ENCODE measurements at regions not wholly inside any gene's neighbourhood (a gene's known extent, or its start where the extent isn't known, plus 50 kb on each side); places are given as distances from the start of the nearest gene placed in this dataset.

- POLR2A ChIA-PET = interaction anchor here (0.8 to 1.0 kb wide), 2 partner anchors 20 to 44 kb away, joined by 3 read pairs; no protein-coding TSS in a partner anchor
- TF ChIP-seq, protein P1, sequence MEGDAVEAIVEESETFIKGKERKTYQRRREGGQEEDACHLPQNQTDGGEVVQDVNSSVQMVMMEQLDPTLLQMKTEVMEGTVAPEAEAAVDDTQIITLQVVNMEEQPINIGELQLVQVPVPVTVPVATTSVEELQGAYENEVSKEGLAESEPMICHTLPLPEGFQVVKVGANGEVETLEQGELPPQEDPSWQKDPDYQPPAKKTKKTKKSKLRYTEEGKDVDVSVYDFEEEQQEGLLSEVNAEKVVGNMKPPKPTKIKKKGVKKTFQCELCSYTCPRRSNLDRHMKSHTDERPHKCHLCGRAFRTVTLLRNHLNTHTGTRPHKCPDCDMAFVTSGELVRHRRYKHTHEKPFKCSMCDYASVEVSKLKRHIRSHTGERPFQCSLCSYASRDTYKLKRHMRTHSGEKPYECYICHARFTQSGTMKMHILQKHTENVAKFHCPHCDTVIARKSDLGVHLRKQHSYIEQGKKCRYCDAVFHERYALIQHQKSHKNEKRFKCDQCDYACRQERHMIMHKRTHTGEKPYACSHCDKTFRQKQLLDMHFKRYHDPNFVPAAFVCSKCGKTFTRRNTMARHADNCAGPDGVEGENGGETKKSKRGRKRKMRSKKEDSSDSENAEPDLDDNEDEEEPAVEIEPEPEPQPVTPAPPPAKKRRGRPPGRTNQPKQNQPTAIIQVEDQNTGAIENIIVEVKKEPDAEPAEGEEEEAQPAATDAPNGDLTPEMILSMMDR (IDR thresholded peaks at IDR 0.05; ENCODE audit: insufficient read depth, low read length, missing control alignments) = no peak
- CTCF ChIA-PET = interaction anchor here (0.9 to 1.5 kb wide), 4 partner anchors 11 to 133 kb away, joined by 3 to 4 read pairs (median 4); no protein-coding TSS in a partner anchor
- no peak overlapping the region for H3K4me3 ChIP-seq (ENCODE audit: low read depth, low read length)
- DNase-seq (ENCODE audit: low read depth, low spot score) = no peak
These were observed 1025.7 kb upstream of the TMEM132C start for GRCh38 chr12:127241072-127241817.

GRCh38 chr12:127245009-127245408 lies 1022.0 kb upstream of the TMEM132C start:
- no peak for DNase-seq (ENCODE audit: low read depth, low spot score)
- ChIA-PET POLR2A (no interaction called here), CTCF (no interaction called here)
- TF ChIP-seq, protein P1 (IDR thresholded peaks at IDR 0.05; ENCODE audit: insufficient read depth, low read length, missing control alignments) = no peak
- H3K4me3 ChIP-seq (ENCODE audit: low read depth, low read length) = no peak overlapping the region

DNA sequence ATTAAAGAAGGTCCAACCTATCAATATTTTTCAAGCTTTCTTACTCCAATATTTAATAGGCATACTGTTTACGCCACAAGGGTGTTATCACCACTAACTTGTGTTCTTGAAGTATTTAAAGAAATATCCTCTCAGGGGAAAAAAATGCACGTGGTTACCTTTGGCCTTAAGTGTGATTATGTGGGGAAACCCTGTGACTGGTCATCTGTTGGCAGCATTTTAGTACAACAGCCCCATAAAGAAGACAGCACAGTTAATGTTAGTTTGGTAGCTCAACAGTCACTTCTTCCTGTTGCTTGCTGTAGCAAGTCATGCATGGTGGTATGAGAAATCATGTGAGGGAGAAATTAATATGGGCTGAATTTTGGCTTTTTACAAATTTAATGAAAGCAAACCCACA lies 1021.5 kb upstream of the TMEM132C start:
- no peak for DNase-seq (ENCODE audit: low read depth, low spot score)
- TF ChIP-seq, protein P1 (IDR thresholded peaks at IDR 0.05; ENCODE audit: insufficient read depth, low read length, missing control alignments) = no peak
- ChIA-PET CTCF (no interaction called here), POLR2A (no interaction called here)
- H3K4me3 ChIP-seq (ENCODE audit: low read depth, low read length) = no peak overlapping the region

GRCh38 chr12:127247937-127248336 lies 1019.0 kb upstream of the TMEM132C start:
- ChIA-PET POLR2A (no interaction called here), CTCF (no interaction called here)
- no peak for DNase-seq (ENCODE audit: low read depth, low spot score)
- no peak overlapping the region for H3K4me3 ChIP-seq (ENCODE audit: low read depth, low read length)
- TF ChIP-seq, protein P1 (IDR thresholded peaks at IDR 0.05; ENCODE audit: insufficient read depth, low read length, missing control alignments) = no peak

DNA sequence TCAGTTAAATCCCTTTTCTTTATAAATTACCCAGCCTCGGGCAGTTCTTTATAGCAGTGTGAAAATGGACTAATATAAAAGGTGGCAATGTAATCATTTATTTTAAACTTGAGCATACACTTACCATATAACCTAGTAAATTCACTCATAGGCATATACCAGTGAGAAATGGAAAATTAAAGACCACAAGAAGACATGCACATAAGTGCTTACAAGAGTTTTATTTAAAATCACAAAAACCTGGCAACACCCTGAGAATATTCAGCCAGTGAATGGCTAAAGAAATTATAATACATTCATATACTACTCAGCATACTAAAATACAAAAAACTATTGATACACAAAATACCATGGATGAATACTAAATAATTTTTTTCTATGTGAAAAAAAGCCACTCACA lies 1017.5 kb upstream of the TMEM132C start:
- no peak for DNase-seq (ENCODE audit: low read depth, low spot score)
- TF ChIP-seq, protein P1 (IDR thresholded peaks at IDR 0.05; ENCODE audit: insufficient read depth, low read length, missing control alignments) = no peak
- ChIA-PET CTCF (no interaction called here), POLR2A (no interaction called here)
- no peak overlapping the region for H3K4me3 ChIP-seq (ENCODE audit: low read depth, low read length)

- H3K4me3 ChIP-seq (ENCODE audit: low read depth, low read length) = no peak overlapping the region
- TF ChIP-seq, protein P1 (IDR thresholded peaks at IDR 0.05; ENCODE audit: insufficient read depth, low read length, missing control alignments) = no peak
- POLR2A ChIA-PET = no interaction called here
- CTCF ChIA-PET = interaction anchor here (0.6 to 1.4 kb wide), 4 partner anchors 11 to 27 kb away, joined by 3 read pairs; no protein-coding TSS in a partner anchor
- DNase-seq (ENCODE audit: low read depth, low spot score) = no peak
These were observed 1013.1 kb upstream of the TMEM132C start for GRCh38 chr12:127253797-127254327.
